OCI-LY7 (cell line): ENCODE measurements at regions not wholly inside any gene's neighbourhood (a gene's known extent, or its start where the extent isn't known, plus 50 kb on each side); places are given as distances from the start of the nearest gene placed in this dataset.

Experiments
- BruUV-seq: library from RNA; stranded (reverse); fragments of 400-500 nt; replicated peaks from 2 replicates; lab custom pipeline; 2021; lab: Mats Ljungman, UMichigan
- CTCF ChIA-PET: fragments of 300-600 bp; sonication (Branson Sonifier 250); formaldehyde crosslinking; loops from one replicate; lab custom pipeline; 2022; ENCODE audit warnings: antibody characterized with exemption; ENCODE audit not compliant: unreplicated experiment; lab: Charles Lee
- POLR2A ChIA-PET: fragments of 300-600 bp; sonication (Branson Sonifier 250); formaldehyde crosslinking; loops from one replicate; lab custom pipeline; 2022; ENCODE audit warnings: antibody characterized with exemption; lab: Charles Lee
- DNase-seq: peaks from one replicate; pipeline ENCODE4 v3.0.0-alpha.2; 2015; ENCODE audit warnings: low spot score
- H2AFZ ChIP-seq: fragments of 200-600 bp; sonication (generic), shearing (Covaris generic); 2 replicates; pipeline ENCODE4 v1.6.1; 2014; ENCODE audit warnings: mild to moderate bottlenecking, antibody characterized with exemption, low read length, moderate library complexity
- H3K27ac ChIP-seq: fragments of 200-600 bp; sonication (generic); 2 replicates; pipeline ENCODE4 v1.5.1; 2014; ENCODE audit warnings: mixed run types, low read depth, mild to moderate bottlenecking, moderate library complexity, low read length, inconsistent platforms; ENCODE audit not compliant: poor library complexity, severe bottlenecking
- H3K36me3 ChIP-seq: fragments of 200-600 bp; sonication (generic); 2 replicates; pipeline ENCODE4 v1.6.1; 2014; ENCODE audit warnings: mild to moderate bottlenecking, antibody characterized with exemption, low read length, moderate library complexity, mixed read lengths; ENCODE audit not compliant: insufficient read depth
- H3K4me1 ChIP-seq: fragments of 200-600 bp; sonication (generic); 2 replicates; pipeline ENCODE4 v1.5.1; 2014; ENCODE audit warnings: mild to moderate bottlenecking, low read length; ENCODE audit not compliant: insufficient read depth, poor library complexity, severe bottlenecking
- H3K4me2 ChIP-seq: fragments of 200-600 bp; sonication (generic); 2 replicates; pipeline ENCODE4 v1.6.1; 2014; ENCODE audit warnings: mild to moderate bottlenecking, low read length
- H3K4me3 ChIP-seq: fragments of 200-600 bp; sonication (generic); 2 replicates; pipeline ENCODE4 v1.5.1; 2014; ENCODE audit warnings: mild to moderate bottlenecking, low read depth, low read length; ENCODE audit not compliant: poor library complexity, severe bottlenecking
- H3K79me2 ChIP-seq: fragments of 200-600 bp; sonication (generic); 2 replicates; pipeline ENCODE4 v1.6.1; 2016; ENCODE audit warnings: low read depth, mild to moderate bottlenecking, low read length, moderate library complexity, mixed read lengths; ENCODE audit not compliant: insufficient read depth
- H3K9me2 ChIP-seq: fragments of 200-600 bp; sonication (generic); 2 replicates; pipeline ENCODE4 v1.6.1; 2016; ENCODE audit warnings: mild to moderate bottlenecking, low read length, mixed read lengths; ENCODE audit not compliant: insufficient read depth
- H3K9me3 ChIP-seq: fragments of 200-600 bp; sonication (generic); 2 replicates; pipeline ENCODE4 v1.6.1; 2014; ENCODE audit warnings: mild to moderate bottlenecking, mixed run types, low read length, mixed read lengths
- H4K20me1 ChIP-seq: fragments of 200-600 bp; sonication (generic); 2 replicates; pipeline ENCODE4 v1.6.1; 2014; ENCODE audit warnings: mild to moderate bottlenecking, antibody characterized with exemption, low read length, moderate library complexity, mixed read lengths; ENCODE audit not compliant: insufficient read depth
- CTCF ChIP-seq: fragments of 200-600 bp; sonication (generic); conservative IDR thresholded peaks from 2 replicates; pipeline ENCODE4 v1.5.1; 2014; ENCODE audit warnings: mild to moderate bottlenecking, antibody characterized with exemption, low read length, moderate library complexity, mixed read lengths
- EZH2phosphoT487 ChIP-seq: fragments of 200-600 bp; sonication (generic); IDR thresholded peaks from 2 replicates; pipeline ENCODE4 v1.6.1; 2018; ENCODE audit warnings: low read depth, borderline replicate concordance, mild to moderate bottlenecking, mixed run types, antibody characterized with exemption, low read length, moderate library complexity, mixed read lengths
- intact Hi-C: fragments of 100-400 bp; cut with micrococcal nuclease; formaldehyde crosslinking; loops from one replicate; pipeline ENCODE4 v1.10.0; 2022; ENCODE audit not compliant: unreplicated experiment

GRCh38 chr10:88032566-88032965 lies 169.1 kb downstream of the PTEN start:
- Histone ChIP-seq H3K9me3 (no peaks in the 10 kb centered on the region), H3K4me1 (peaks cover 20% of the 10 kb centered on the region), H3K4me3 (no peak overlapping the region), H2AFZ (no peak overlapping the region), H3K27ac (no peak overlapping the region), H3K9me2 (no peaks in the 10 kb centered on the region), H3K36me3 (no peaks in the 10 kb centered on the region), H3K4me2 (no peak overlapping the region), H4K20me1 (no peaks in the 10 kb centered on the region), H3K79me2 (no peaks in the 10 kb centered on the region)
- no peak for DNase-seq
- ChIA-PET POLR2A (interaction anchor here (0.6 to 1.9 kb wide), 7 partner anchors 17 to 354 kb away, joined by 3 to 12 read pairs (median 4); no protein-coding TSS in a partner anchor), CTCF (no interaction called here)
- intact Hi-C loops, result no loop called here
- TF ChIP-seq EZH2phosphoT487, result no peak
- no peak for TF ChIP-seq CTCF
- no TSS peak for BruUV-seq

- ChIA-PET CTCF (no interaction called here), POLR2A (interaction anchor here (0.6 to 1.9 kb wide), 6 partner anchors 16 to 75 kb away, joined by 3 to 12 read pairs (median 4); no protein-coding TSS in a partner anchor)
- no peaks in the 10 kb centered on the region for H3K36me3 ChIP-seq
- H3K9me3 ChIP-seq, result no peaks in the 10 kb centered on the region
- intact Hi-C loops, result no loop called here
- DNase-seq, result no peak
- no TSS peak for BruUV-seq
- TF ChIP-seq CTCF (no peak), EZH2phosphoT487 (no peak)
- H3K9me2 ChIP-seq, result no peaks in the 10 kb centered on the region
- H3K4me2 ChIP-seq, result no peak overlapping the region
- H2AFZ ChIP-seq, result no peak overlapping the region
- no peak overlapping the region for H3K27ac ChIP-seq
- no peak overlapping the region for H3K4me3 ChIP-seq
- H4K20me1 ChIP-seq, result no peaks in the 10 kb centered on the region
- H3K79me2 ChIP-seq, result no peaks in the 10 kb centered on the region
- peaks cover 15% of the 10 kb centered on the region for H3K4me1 ChIP-seq
These were observed 170.0 kb downstream of the PTEN start for GRCh38 chr10:88033385-88033784.

DNA sequence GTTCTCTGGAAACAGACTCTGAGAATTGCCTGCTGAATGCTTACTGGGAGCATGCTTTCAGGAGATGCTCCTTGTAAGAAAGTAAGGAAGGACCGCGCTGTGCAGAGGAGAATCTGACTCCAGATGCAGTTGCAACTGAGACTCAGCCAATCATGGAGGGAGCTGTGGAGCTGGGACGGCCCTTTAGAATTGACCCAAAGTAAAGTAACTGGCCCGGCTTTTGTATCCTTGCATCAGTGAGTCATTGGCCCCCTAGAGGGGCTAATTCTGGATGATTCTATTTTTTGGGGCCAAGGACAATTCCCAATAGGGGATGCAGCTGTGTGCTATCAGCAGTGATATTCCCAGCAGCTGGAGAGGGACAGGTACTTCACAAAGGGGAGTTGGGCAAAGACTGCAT lies 170.4 kb downstream of the PTEN start:
- TF ChIP-seq CTCF, result no peak
- TF ChIP-seq EZH2phosphoT487, result no peak
- DNase-seq, result no peak

More for the DNA sequence above, 170.4 kb downstream of the PTEN start:
- Histone ChIP-seq H3K4me2 (no peak overlapping the region), H3K36me3 (no peaks in the 10 kb centered on the region), H2AFZ (no peak overlapping the region), H3K27ac (no peak overlapping the region), H4K20me1 (no peaks in the 10 kb centered on the region), H3K4me1 (peaks cover 11% of the 10 kb centered on the region), H3K9me3 (no peaks in the 10 kb centered on the region), H3K9me2 (no peaks in the 10 kb centered on the region), H3K4me3 (no peak overlapping the region), H3K79me2 (no peaks in the 10 kb centered on the region)
- POLR2A ChIA-PET, result interaction anchor here (1.7 to 1.9 kb wide), 2 partner anchors 19 to 74 kb away, joined by 4 to 12 read pairs; no protein-coding TSS in a partner anchor
- intact Hi-C loops, result no loop called here
- CTCF ChIA-PET, result no interaction called here
- no TSS peak for BruUV-seq
